ENCODE measurements at regions not wholly inside any gene's neighbourhood (a gene's known extent, or its start where the extent isn't known, plus 50 kb on each side); places are given as distances from the start of the nearest gene placed in this dataset.

DNA sequence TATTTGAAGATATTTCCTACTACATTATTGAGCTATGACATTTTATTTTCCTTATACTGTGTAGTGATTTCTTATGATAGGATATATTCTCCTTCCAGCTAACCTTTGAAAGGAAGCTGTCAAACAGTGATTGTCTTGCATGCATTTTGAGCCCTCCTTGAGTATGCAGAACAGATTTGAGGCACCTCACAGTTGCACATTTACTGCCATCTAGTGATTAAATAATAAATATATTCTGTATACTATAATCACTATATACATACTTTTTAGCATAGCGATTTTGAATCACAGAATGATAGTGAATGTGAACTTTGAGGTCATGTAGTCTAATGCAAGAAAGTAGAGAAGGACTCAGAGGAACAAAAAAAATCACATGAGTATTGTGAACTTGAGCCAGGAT is 268.4 kb upstream of the CDH19 start:
- Histone ChIP-seq H4K91ac (replicated peaks; ENCODE audit: insufficient read length, low read length) (no peak overlapping the region), H2BK5ac (ENCODE audit: low read depth, low read length) (no peak overlapping the region), H3K23me2 (ENCODE audit: low read depth, low read length) (no peaks in the 10 kb centered on the region), H3K79me1 (ENCODE audit: low read depth, low read length) (no peaks in the 10 kb centered on the region), H3K14ac (ENCODE audit: insufficient read length) (no peak overlapping the region), H2BK15ac (ENCODE audit: low read length) (no peak overlapping the region), H3K79me2 (ENCODE audit: control insufficient read depth in 1 of 2, insufficient read depth in 2 of 2, low read length in 2 of 2) (no peaks in the 10 kb centered on the region), H3K36me3 (ENCODE audit: control insufficient read depth in 2 of 4, insufficient read depth in 4 of 4, low read length in 3 of 4) (no peaks in the 10 kb centered on the region), H3K9ac (replicated peaks in 1 of 4; ENCODE audit: extremely low read depth in 1 of 4, low read depth in 3 of 4, low read length in 3 of 4) (no peak overlapping the region), H3K4me2 (ENCODE audit: insufficient read depth in 1 of 2, low read depth in 2 of 2, low read length in 2 of 2) (no peak overlapping the region), H3K4me1 (replicated peaks in 1 of 4; ENCODE audit: control insufficient read depth in 3 of 4, insufficient read depth in 4 of 4, low read length in 3 of 4) (no peaks in the 10 kb centered on the region), H4K5ac (ENCODE audit: insufficient read length, low read depth, low read length) (no peak overlapping the region), H3K56ac (replicated peaks; ENCODE audit: insufficient read length, low read depth, low read length) (no peak overlapping the region), H2BK20ac (ENCODE audit: low read length) (no peak overlapping the region), H2AK5ac (ENCODE audit: low read depth, low read length) (no peak overlapping the region), H4K8ac (ENCODE audit: extremely low read depth, insufficient read depth, low read length) (no peak overlapping the region), H3K4ac (replicated peaks; ENCODE audit: insufficient read length, low read depth, low read length) (no peak overlapping the region), H2AFZ (ENCODE audit: low read length) (no peak overlapping the region), H2BK12ac (ENCODE audit: low read depth, low read length) (no peak overlapping the region), H3K4me3 (ENCODE audit: extremely low read depth in 1 of 4, insufficient read depth in 2 of 4, low read depth in 3 of 4, low read length in 4 of 4) (no peak overlapping the region), H3K27me3 (replicated peaks in 1 of 4; ENCODE audit: control insufficient read depth in 3 of 4, extremely low read depth in 1 of 4, insufficient read depth in 3 of 4, low read length in 3 of 4) (peaks cover 0 to 1% (median 0%) of the 10 kb centered on the region in 4 experiments; a peak in 1 of 7 replicates), H2BK120ac (replicated peaks; ENCODE audit: low read depth, low read length) (no peak overlapping the region), H3K27ac (ENCODE audit: low read depth, low read length) (no peak overlapping the region), H4K20me1 (replicated peaks in 1 of 2; ENCODE audit: control insufficient read depth in 1 of 2, insufficient read depth in 2 of 2, low read length in 2 of 2) (no peaks in the 10 kb centered on the region), H3K23ac (ENCODE audit: insufficient read length) (no peak overlapping the region), H3K18ac (ENCODE audit: extremely low read depth, low read length) (no peak overlapping the region), H3K9me3 (ENCODE audit: insufficient read depth in 2 of 2, low read depth in 1 of 2, low read length in 1 of 2) (no peaks in the 10 kb centered on the region)
- FAIRE-seq (no peak), DNase-seq (ENCODE audit: low read depth in 1 of 2, low spot score in 2 of 2) (no peak)
- TF ChIP-seq, protein P1, sequence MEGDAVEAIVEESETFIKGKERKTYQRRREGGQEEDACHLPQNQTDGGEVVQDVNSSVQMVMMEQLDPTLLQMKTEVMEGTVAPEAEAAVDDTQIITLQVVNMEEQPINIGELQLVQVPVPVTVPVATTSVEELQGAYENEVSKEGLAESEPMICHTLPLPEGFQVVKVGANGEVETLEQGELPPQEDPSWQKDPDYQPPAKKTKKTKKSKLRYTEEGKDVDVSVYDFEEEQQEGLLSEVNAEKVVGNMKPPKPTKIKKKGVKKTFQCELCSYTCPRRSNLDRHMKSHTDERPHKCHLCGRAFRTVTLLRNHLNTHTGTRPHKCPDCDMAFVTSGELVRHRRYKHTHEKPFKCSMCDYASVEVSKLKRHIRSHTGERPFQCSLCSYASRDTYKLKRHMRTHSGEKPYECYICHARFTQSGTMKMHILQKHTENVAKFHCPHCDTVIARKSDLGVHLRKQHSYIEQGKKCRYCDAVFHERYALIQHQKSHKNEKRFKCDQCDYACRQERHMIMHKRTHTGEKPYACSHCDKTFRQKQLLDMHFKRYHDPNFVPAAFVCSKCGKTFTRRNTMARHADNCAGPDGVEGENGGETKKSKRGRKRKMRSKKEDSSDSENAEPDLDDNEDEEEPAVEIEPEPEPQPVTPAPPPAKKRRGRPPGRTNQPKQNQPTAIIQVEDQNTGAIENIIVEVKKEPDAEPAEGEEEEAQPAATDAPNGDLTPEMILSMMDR (IDR thresholded peaks at IDR 0.05; ENCODE audit: control extremely low read depth in 1 of 3, insufficient read depth in 1 of 3, low read depth in 1 of 3, low read length in 3 of 3): peak in 1 of 3 experiments; percentile 3; a peak in 1 of 4 replicates
- no peak for TF ChIP-seq HDAC6 (IDR thresholded peaks at IDR 0.05; ENCODE audit: low read depth, low read length)
- no peak for TF ChIP-seq ZNF274 (IDR thresholded peaks at IDR 0.05; ENCODE audit: borderline replicate concordance, extremely low read depth, low read length)
- peak; percentile 30 to 39 for TF ChIP-seq RAD21 (IDR thresholded peaks at IDR 0.05 in 1 of 2, conservative IDR thresholded peaks at IDR 0.05 in 1 of 2; ENCODE audit: low read depth in 2 of 2, low read length in 2 of 2)
- no peak for TF ChIP-seq SUZ12 (IDR thresholded peaks at IDR 0.05; ENCODE audit: low read length)
- no peak for TF ChIP-seq BACH1 (IDR thresholded peaks at IDR 0.05; ENCODE audit: low read length)
- TF ChIP-seq KDM5A (IDR thresholded peaks at IDR 0.05; ENCODE audit: low read length): no peak
- no peak for TF ChIP-seq CBX5 (IDR thresholded peaks at IDR 0.05; ENCODE audit: low read depth, low read length)
- 48% methylated on average over 1 of the region's 1 CpG; no CpG with 5 or more reads in 1 of the 2 experiments for WGBS, 2 experiments (ENCODE audit: extremely low coverage in 1 of 2, insufficient coverage in 1 of 2, insufficient read length in 1 of 2, insufficient replicate concordance in 2 of 2, low coverage in 1 of 2, low lambda C conversion rate in 2 of 2, missing lambda C conversion rate in 1 of 2)
- ChIA-PET CTCF (ENCODE audit: partially characterized antibody) (interaction anchor here (0.9 to 1.9 kb wide), 5 partner anchors 9 to 322 kb away, joined by 3 to 5 read pairs (median 3); no protein-coding TSS in a partner anchor), POLR2A (ENCODE audit: partially characterized antibody) (no interaction called here)

All from H1 (cell line).